B cell (primary cell): ENCODE measurements at regions not wholly inside any gene's neighbourhood (a gene's known extent, or its start where the extent isn't known, plus 50 kb on each side); places are given as distances from the start of the nearest gene placed in this dataset.

Experiments
- ATAC-seq: fragments of 200-7000 bp; cut with Tn5 transposase; one replicate; pipeline ENCODE4 v1.10.0; 2021; ENCODE audit warnings: low read depth, mild to moderate bottlenecking, moderate number of reproducible peaks, moderate library complexity
- CTCF ChIA-PET: fragments of 350-600 bp; sonication (Branson Sonifier 250); formaldehyde crosslinking; loops from one replicate; lab custom pipeline; 2021; ENCODE audit warnings: antibody characterized with exemption, inconsistent platforms; lab: Charles Lee
- POLR2A ChIA-PET: fragments of 350-600 bp; sonication (Branson Sonifier 250); formaldehyde crosslinking; loops from one replicate; lab custom pipeline; 2021; ENCODE audit warnings: antibody characterized with exemption; lab: Charles Lee
- DNase-seq: peaks from one replicate; pipeline ENCODE4 v3.0.0; 2013
- H2AFZ ChIP-seq: 2 replicates; pipeline ENCODE4 v1.6.1; 2012; ENCODE audit warnings: mild to moderate bottlenecking, low read depth, low read length; ENCODE audit not compliant: insufficient read depth, poor library complexity, severe bottlenecking
- H3K27ac ChIP-seq, 2 donors: 1 replicate in 1 of 2; 2 replicates in 1 of 2; pipeline ENCODE4 v1.5.1; 2012 to 2013; ENCODE audit warnings: low read length in 2 of 2, mild to moderate bottlenecking in 2 of 2, moderate library complexity in 1 of 2
- H3K27me3 ChIP-seq, 4 experiments: fragments of 200-600 bp in 1 of 4; sonication (generic) in 1 of 4; replicated peaks in 1 of 4; 1 replicate in 2 of 4; 2 replicates in 2 of 4; pipeline versions ENCODE4 v1.6.1 to v1.7.0; 2013 to 2016; ENCODE audit warnings: low read length in 3 of 4, mild to moderate bottlenecking in 2 of 4, mixed read lengths in 1 of 4, moderate library complexity in 1 of 4; ENCODE audit not compliant: insufficient read depth in 4 of 4, control insufficient read depth in 3 of 4; ENCODE audit errors: control extremely low read depth in 1 of 4
- H3K36me3 ChIP-seq, 2 experiments: replicated peaks in 1 of 2; 1 replicate in 1 of 2; 2 replicates in 1 of 2; pipeline versions ENCODE4 v1.6.1 to v1.7.1; 2013; ENCODE audit warnings: low read length in 1 of 2; ENCODE audit not compliant: insufficient read depth in 2 of 2, control insufficient read depth in 1 of 2; ENCODE audit errors: control extremely low read depth in 1 of 2, extremely low read depth in 1 of 2
- H3K4me1 ChIP-seq, 2 donors: fragments of 200-600 bp in 1 of 2; sonication (generic) in 1 of 2; 1 replicate in 1 of 2; 2 replicates in 1 of 2; pipeline versions ENCODE4 v1.5.1 to v1.6.1; 2013 to 2017; ENCODE audit warnings: low read length in 2 of 2; ENCODE audit not compliant: control insufficient read depth in 2 of 2, insufficient read depth in 2 of 2
- H3K4me2 ChIP-seq: replicated peaks from 2 replicates; pipeline ENCODE3; 2012; ENCODE audit warnings: mild to moderate bottlenecking, low read depth, low read length; ENCODE audit not compliant: poor library complexity, severe bottlenecking
- H3K4me3 ChIP-seq, 5 experiments: fragments of 200-600 bp in 1 of 5; sonication (generic) in 1 of 5; 1 replicate in 3 of 5; 2 replicates in 2 of 5; pipeline versions ENCODE4 v1.5.1 to v1.7.0; 2011 to 2016; ENCODE audit warnings: low read length in 4 of 5, mild to moderate bottlenecking in 4 of 5, low read depth in 2 of 5, control low read depth in 1 of 5, moderate library complexity in 1 of 5; ENCODE audit not compliant: insufficient read depth in 1 of 5; ENCODE audit errors: control extremely low read depth in 1 of 5, extremely low read depth in 1 of 5
- H3K79me2 ChIP-seq: fragments of 200-600 bp; sonication (generic); one replicate; pipeline ENCODE4 v1.6.0; 2016; ENCODE audit warnings: low read length; ENCODE audit not compliant: control insufficient read depth, insufficient read depth
- H3K9ac ChIP-seq: fragments of 200-600 bp; sonication (generic); 2 replicates; pipeline ENCODE4 v1.6.1; 2017; ENCODE audit warnings: mild to moderate bottlenecking, low read length, moderate library complexity
- H3K9me3 ChIP-seq, 3 donors: one replicate each; pipeline versions ENCODE4 v1.6.1 to v1.7.1; 2013; ENCODE audit warnings: low read length in 2 of 3; ENCODE audit not compliant: control insufficient read depth in 2 of 3, insufficient read depth in 1 of 3; ENCODE audit errors: control extremely low read depth in 1 of 3
- H4K20me1 ChIP-seq: 2 replicates; pipeline ENCODE4 v1.6.0; 2012; ENCODE audit warnings: mild to moderate bottlenecking, low read length; ENCODE audit not compliant: insufficient read depth, control insufficient read depth, poor library complexity, severe bottlenecking
- H3K27ac Mint-ChIP-seq: one replicate; pipeline ENCODE4 v1.8.0; 2021; ENCODE audit warnings: mixed read lengths
- H3K27me3 Mint-ChIP-seq: one replicate; pipeline ENCODE4 v1.8.0; 2021; ENCODE audit warnings: mixed read lengths
- H3K4me1 Mint-ChIP-seq: one replicate; pipeline ENCODE4 v1.8.0; 2021; ENCODE audit warnings: mixed read lengths
- H3K4me3 Mint-ChIP-seq: one replicate; pipeline ENCODE4 v1.8.0; 2021; ENCODE audit warnings: mixed read lengths
- H3K9me3 Mint-ChIP-seq: one replicate; pipeline ENCODE4 v1.8.0; 2022; ENCODE audit warnings: mixed read lengths; ENCODE audit not compliant: insufficient read depth
- EZH2 ChIP-seq: IDR thresholded peaks from 2 replicates; pipeline ENCODE4 v1.6.1; 2012; ENCODE audit warnings: borderline replicate concordance, low read depth, mild to moderate bottlenecking, moderate library complexity, low read length; ENCODE audit not compliant: insufficient read depth, poor library complexity, severe bottlenecking
- WGBS: methylation state at CpG from one replicate; pipeline ENCODE4 v1.1.5; 2013; ENCODE audit warnings: missing lambda C conversion rate; ENCODE audit not compliant: insufficient coverage; 5-methylcytosine and 5-hydroxymethylcytosine counted together
- intact Hi-C: fragments of 100-400 bp; cut with micrococcal nuclease; formaldehyde crosslinking; loops from one replicate; pipeline ENCODE4 v1.10.0; 2022
- TF ChIP-seq, protein P1 (sequence below): fragments of 200-600 bp; IDR thresholded peaks from one replicate; pipeline ENCODE4 v1.8.0; 2022; ENCODE audit warnings: antibody characterized with exemption, mild to moderate bottlenecking

DNA sequence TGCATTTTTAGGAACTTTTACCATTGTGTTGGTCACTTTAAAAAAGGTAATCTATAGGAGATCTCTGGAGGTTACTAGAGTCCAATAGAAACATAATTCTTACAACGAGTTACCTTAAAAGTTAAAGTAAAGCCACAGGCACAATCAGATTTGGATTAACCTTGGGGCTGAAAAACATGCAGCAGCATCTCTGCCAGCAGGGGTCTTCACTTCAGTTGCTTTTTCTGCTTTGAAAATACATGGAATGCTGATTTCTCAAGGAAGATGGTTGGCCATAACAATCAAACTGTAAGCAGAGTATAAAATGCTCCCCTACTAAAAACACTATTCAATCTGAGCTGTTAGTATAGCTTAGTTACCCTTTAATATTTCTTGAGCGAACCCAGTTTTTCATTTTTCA is 1072.3 kb upstream of the PCDH10 start:
- Histone ChIP-seq H3K27me3 (no peaks in the 10 kb centered on the region), H3K36me3 (no peaks in the 10 kb centered on the region), H3K9ac (no peak overlapping the region), H3K4me1 (no peaks in the 10 kb centered on the region), H3K79me2 (no peaks in the 10 kb centered on the region), H3K9me3 (peaks cover 0 to 1% (median 0%) of the 10 kb centered on the region in 3 donors), H4K20me1 (no peaks in the 10 kb centered on the region), H2AFZ (no peak overlapping the region), H3K4me3 (no peak overlapping the region), H3K4me2 (no peak overlapping the region), H3K27ac (no peak overlapping the region)
- 100% methylated on average over 1 of the region's 2 CpGs for WGBS
- H3K4me3 Mint-ChIP-seq = no peak overlapping the region
- no peak overlapping the region for H3K27ac Mint-ChIP-seq
- CTCF ChIA-PET = no interaction called here
- POLR2A ChIA-PET = no interaction called here
- TF ChIP-seq EZH2 = no peak
- TF ChIP-seq, protein P1, sequence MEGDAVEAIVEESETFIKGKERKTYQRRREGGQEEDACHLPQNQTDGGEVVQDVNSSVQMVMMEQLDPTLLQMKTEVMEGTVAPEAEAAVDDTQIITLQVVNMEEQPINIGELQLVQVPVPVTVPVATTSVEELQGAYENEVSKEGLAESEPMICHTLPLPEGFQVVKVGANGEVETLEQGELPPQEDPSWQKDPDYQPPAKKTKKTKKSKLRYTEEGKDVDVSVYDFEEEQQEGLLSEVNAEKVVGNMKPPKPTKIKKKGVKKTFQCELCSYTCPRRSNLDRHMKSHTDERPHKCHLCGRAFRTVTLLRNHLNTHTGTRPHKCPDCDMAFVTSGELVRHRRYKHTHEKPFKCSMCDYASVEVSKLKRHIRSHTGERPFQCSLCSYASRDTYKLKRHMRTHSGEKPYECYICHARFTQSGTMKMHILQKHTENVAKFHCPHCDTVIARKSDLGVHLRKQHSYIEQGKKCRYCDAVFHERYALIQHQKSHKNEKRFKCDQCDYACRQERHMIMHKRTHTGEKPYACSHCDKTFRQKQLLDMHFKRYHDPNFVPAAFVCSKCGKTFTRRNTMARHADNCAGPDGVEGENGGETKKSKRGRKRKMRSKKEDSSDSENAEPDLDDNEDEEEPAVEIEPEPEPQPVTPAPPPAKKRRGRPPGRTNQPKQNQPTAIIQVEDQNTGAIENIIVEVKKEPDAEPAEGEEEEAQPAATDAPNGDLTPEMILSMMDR = no peak
- DNase-seq (no peak), ATAC-seq (no peak)
- no peaks in the 10 kb centered on the region for H3K4me1 Mint-ChIP-seq
- peaks cover 4% of the 10 kb centered on the region for H3K9me3 Mint-ChIP-seq
- intact Hi-C loops = no loop called here
- H3K27me3 Mint-ChIP-seq = no peaks in the 10 kb centered on the region

DNA sequence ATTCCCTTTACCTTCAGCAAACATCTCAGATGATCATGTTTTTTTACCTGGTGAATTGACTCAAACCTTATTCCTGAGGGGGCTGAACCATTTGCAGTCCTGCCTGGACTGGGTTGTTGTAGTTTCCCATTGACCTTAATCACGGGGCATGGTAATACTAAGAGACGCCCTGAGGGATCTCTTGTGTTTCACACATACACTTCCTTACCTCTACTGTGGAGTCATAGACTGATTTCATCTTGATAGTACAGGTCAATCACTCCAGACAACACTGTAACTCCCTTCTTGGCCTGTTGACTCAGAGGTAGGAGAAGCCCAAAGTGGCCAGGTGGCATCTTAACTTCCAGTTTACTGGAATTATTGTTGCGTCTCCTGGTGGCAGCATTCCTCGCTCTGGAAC is 1064.0 kb upstream of the PCDH10 start:
- Mint-ChIP-seq H3K27me3 (no peaks in the 10 kb centered on the region), H3K4me3 (no peak overlapping the region), H3K9me3 (peaks cover 8% of the 10 kb centered on the region), H3K4me1 (no peaks in the 10 kb centered on the region), H3K27ac (no peak overlapping the region)
- no peaks in the 10 kb centered on the region for H4K20me1 ChIP-seq
- peaks cover 0 to 7% (median 0%) of the 10 kb centered on the region in 3 donors for H3K9me3 ChIP-seq
- no peaks in the 10 kb centered on the region for H3K4me1 ChIP-seq
- intact Hi-C loops = no loop called here
- no peak overlapping the region for H2AFZ ChIP-seq
- ATAC-seq = no peak
- TF ChIP-seq EZH2 = no peak
- TF ChIP-seq, protein P1 = no peak
- H3K9ac ChIP-seq = no peak overlapping the region
- H3K4me3 ChIP-seq = no peak overlapping the region
- ChIA-PET POLR2A (no interaction called here), CTCF (no interaction called here)
- no peaks in the 10 kb centered on the region for H3K36me3 ChIP-seq
- H3K4me2 ChIP-seq = no peak overlapping the region
- WGBS = no CpG with 5 or more reads among the region's 4 CpGs
- H3K27me3 ChIP-seq = no peaks in the 10 kb centered on the region
- no peaks in the 10 kb centered on the region for H3K79me2 ChIP-seq
- no peak overlapping the region for H3K27ac ChIP-seq
- no peak for DNase-seq
